Heart left ventricle (tissue), 16 donors: ENCODE measurements at regions not wholly inside any gene's neighbourhood (a gene's known extent, or its start where the extent isn't known, plus 50 kb on each side); places are given as distances from the start of the nearest gene placed in this dataset.

Experiments
- ATAC-seq, 4 donors: fragments of 200-7000 bp; cut with Tn5 transposase; one replicate each; pipeline ENCODE4 v1.9.1; 2020 to 2022; ENCODE audit warnings: moderate library complexity in 4 of 4, mild to moderate bottlenecking in 3 of 4, moderate number of reproducible peaks in 1 of 4
- DNase-seq, 5 donors: peaks; one replicate each; pipeline ENCODE4 v3.0.0-alpha.2; 2020
- H3K27ac ChIP-seq, 12 donors: fragments of 200-600 bp; sonication (generic) in 4 of 12; one replicate each; pipeline versions ENCODE4 v1.5.0 to v1.8.0; 2016 to 2022; ENCODE audit warnings: mild to moderate bottlenecking in 2 of 12
- H3K27me3 ChIP-seq, 9 donors: fragments of 200-600 bp; sonication (generic) in 2 of 9; one replicate each; pipeline versions ENCODE4 v1.5.1 to v1.8.0; 2016 to 2022; ENCODE audit warnings: mild to moderate bottlenecking in 3 of 9
- H3K36me3 ChIP-seq, 9 donors: fragments of 200-600 bp; sonication (generic) in 2 of 9; one replicate each; pipeline versions ENCODE4 v1.5.0 to v1.8.0; 2018 to 2022; ENCODE audit warnings: mild to moderate bottlenecking in 2 of 9
- H3K4me1 ChIP-seq, 12 donors: fragments of 200-600 bp; sonication (generic) in 4 of 12; one replicate each; pipeline versions ENCODE4 v1.5.0 to v1.8.0; 2016 to 2022; ENCODE audit warnings: mild to moderate bottlenecking in 3 of 12
- H3K4me3 ChIP-seq, 12 donors: fragments of 200-600 bp; sonication (generic) in 4 of 12; one replicate each; pipeline versions ENCODE4 v1.5.0 to v1.8.0; 2017 to 2022; ENCODE audit warnings: mild to moderate bottlenecking in 9 of 12, moderate library complexity in 4 of 12
- H3K9me3 ChIP-seq, 12 donors: fragments of 200-600 bp; sonication (generic) in 4 of 12; one replicate each; pipeline versions ENCODE4 v1.5.0 to v1.8.0; 2016 to 2022; ENCODE audit warnings: mild to moderate bottlenecking in 1 of 12
- CTCF ChIP-seq, 12 donors: fragments of 200-600 bp; sonication (generic) in 4 of 12; IDR thresholded peaks; one replicate each; pipeline versions ENCODE4 v1.5.0 to v1.8.0; 2018 to 2022; ENCODE audit warnings: antibody characterized with exemption in 12 of 12, mild to moderate bottlenecking in 5 of 12
- POLR2A ChIP-seq, 2 donors: fragments of 450-650 bp; IDR thresholded peaks; one replicate each; pipeline ENCODE4 v1.6.1; 2017; ENCODE audit warnings: antibody characterized with exemption in 2 of 2, mild to moderate bottlenecking in 2 of 2, moderate library complexity in 2 of 2
- WGBS, 4 donors: extraction: QIAGEN DNeasy Blood & Tissue Kit in 2 of 4; methylation state at CpG; one replicate each; pipeline versions ENCODE4 v1.1.5 to v1.1.7; 2013 to 2018; 5-methylcytosine and 5-hydroxymethylcytosine counted together
- intact Hi-C, 10 donors: fragments of 100-400 bp; cut with DNase I; formaldehyde crosslinking; loops; one replicate each; pipeline versions ENCODE4 v1.11.1 to v1.14.2; 2022
- donor health status: ischemic (EF 13 %, LVEDD 7.1; RV severe dilation, severe dysfunction).
- donor health status: healthy with polysubstance abuse.
- donor health status: DM: no; HTN: yes; CAD: no.
- donor health status: DM: no; HTN: no; CAD: no.
- donor health status: ischemic (EF 25% LVEDD 6.9; RV normal size, moderate dysfunction).
- donor health status: ischemic (EF 25% LVEDD 5.7; RV mildly dilated, moderate dysfunction).
- donor health status: healthy.
- donor health status: DM: yes; HTN: yes; CAD: no.
- donor health status: ischemic (EF 35%, LVEDD 5.7; RV mildly dilated, moderate dysfunction).
- donor health status: nonischemic (EF 11% LVEDD 7.7; RV severe dilation, severe dysfunction).
- donor health status: DM: yes; HTN: yes; CAD: no.
- donor health status: PGD.
- donor health status: ischemic (EF 29% LVEDD 5.4; RV normal size, mild dysfunction).
- donor health status: nonischemic (EF 23%, LVEDD 6.1; RV moderate dilation, normal function).

GRCh38 chr3:182692021-182692420, 101.3 kb upstream of the ATP11B start:
- no peaks in the 10 kb centered on the region for H3K9me3 ChIP-seq
- H3K4me1 ChIP-seq: no peaks in the 10 kb centered on the region
- H3K27ac ChIP-seq: no peak overlapping the region
- intact Hi-C loops: no loop called here
- no peak overlapping the region for H3K4me3 ChIP-seq
- TF ChIP-seq CTCF (IDR thresholded peaks at IDR 0.05) (no peak), POLR2A (IDR thresholded peaks at IDR 0.05) (no peak)
- peaks cover 0 to 52% (median 17%) of the 10 kb centered on the region in 9 donors for H3K27me3 ChIP-seq
- ATAC-seq (no peak), DNase-seq (no peak)
- H3K36me3 ChIP-seq: no peaks in the 10 kb centered on the region
- WGBS, 4 donors: 76 to 88% (median 85%) methylated on average over 5 to 6 of the region's 6 CpGs

GRCh38 chr3:182692695-182693094, 100.6 kb upstream of the ATP11B start:
- intact Hi-C loops: no loop called here
- H3K27me3 ChIP-seq: peaks cover 0 to 45% (median 11%) of the 10 kb centered on the region in 9 donors
- DNase-seq (no peak), ATAC-seq (no peak)
- H3K4me3 ChIP-seq: no peak overlapping the region
- no peak for TF ChIP-seq POLR2A (IDR thresholded peaks at IDR 0.05)
- no peak for TF ChIP-seq CTCF (IDR thresholded peaks at IDR 0.05)
- WGBS, 4 donors: 79 to 85% (median 81%) methylated on average over 1 of the region's 1 CpG
- H3K27ac ChIP-seq: no peak overlapping the region
- H3K9me3 ChIP-seq: no peaks in the 10 kb centered on the region
- no peaks in the 10 kb centered on the region for H3K36me3 ChIP-seq
- no peaks in the 10 kb centered on the region for H3K4me1 ChIP-seq

- DNase-seq (no peak), ATAC-seq (no peak)
- Histone ChIP-seq H3K27me3 (peaks cover 0 to 35% (median 7%) of the 10 kb centered on the region in 9 donors), H3K36me3 (no peaks in the 10 kb centered on the region), H3K27ac (no peak overlapping the region), H3K4me1 (no peaks in the 10 kb centered on the region), H3K4me3 (no peak overlapping the region), H3K9me3 (no peaks in the 10 kb centered on the region)
- TF ChIP-seq CTCF (IDR thresholded peaks at IDR 0.05): no peak
- TF ChIP-seq POLR2A (IDR thresholded peaks at IDR 0.05): no peak
- WGBS, 4 donors: 86 to 93% (median 88%) methylated on average over 3 of the region's 3 CpGs
- intact Hi-C loops: no loop called here
Measured at GRCh38 chr3:182693723-182694122, 99.6 kb upstream of the ATP11B start.

GRCh38 chr3:182696916-182697315, 96.4 kb upstream of the ATP11B start:
- Histone ChIP-seq H3K9me3 (no peaks in the 10 kb centered on the region), H3K36me3 (no peaks in the 10 kb centered on the region), H3K4me1 (no peaks in the 10 kb centered on the region), H3K4me3 (no peak overlapping the region), H3K27ac (no peak overlapping the region), H3K27me3 (peaks cover 0 to 22% (median 7%) of the 10 kb centered on the region in 9 donors)
- no peak for DNase-seq
- WGBS, 4 donors: 68 to 75% (median 72%) methylated on average over 3 of the region's 3 CpGs
- intact Hi-C loops: no loop called here
- ATAC-seq: no peak
- TF ChIP-seq CTCF (IDR thresholded peaks at IDR 0.05): no peak
- TF ChIP-seq POLR2A (IDR thresholded peaks at IDR 0.05): no peak
